ENCODE measurements at regions not wholly inside any gene's neighbourhood (a gene's known extent, or its start where the extent isn't known, plus 50 kb on each side); places are given as distances from the start of the nearest gene placed in this dataset.

GRCh38 chr3:178201714-178202113 is 334.5 kb upstream of the KCNMB2 start:
- 60% methylated on average over 1 of the region's 1 CpG for WGBS (ENCODE audit: insufficient coverage, low coverage, low lambda C conversion rate, missing lambda C conversion rate)
- TF ChIP-seq CTCF (IDR thresholded peaks at IDR 0.05) (no peak), POLR2A (IDR thresholded peaks at IDR 0.05) (no peak)

GRCh38 chr3:178202194-178202593 is 334.0 kb upstream of the KCNMB2 start:
- H3K9me3 ChIP-seq, result no peaks in the 10 kb centered on the region
- DNase-seq, result no peak
- WGBS (ENCODE audit: insufficient coverage, low coverage, low lambda C conversion rate, missing lambda C conversion rate), result 36% methylated on average over 3 of the region's 3 CpGs
- no peak for TF ChIP-seq CTCF (IDR thresholded peaks at IDR 0.05)
- TF ChIP-seq POLR2A (IDR thresholded peaks at IDR 0.05), result no peak
- H3K4me1 ChIP-seq, result no peaks in the 10 kb centered on the region
- peak; percentile 28 to 76 (median 70) for ATAC-seq
- intact Hi-C loops (cut with DNase I), result no loop called here
- H3K4me3 ChIP-seq, result no peak overlapping the region
- no peak overlapping the region for H3K27ac ChIP-seq
- no peaks in the 10 kb centered on the region for H3K27me3 ChIP-seq
- no peaks in the 10 kb centered on the region for H3K36me3 ChIP-seq

More at GRCh38 chr3:178201714-178202113, 334.5 kb upstream of the KCNMB2 start:
- H3K27me3 ChIP-seq, result no peaks in the 10 kb centered on the region
- DNase-seq (no peak), ATAC-seq (no peak)
- no peak overlapping the region for H3K27ac ChIP-seq
- H3K4me3 ChIP-seq, result no peak overlapping the region
- H3K9me3 ChIP-seq, result no peaks in the 10 kb centered on the region
- intact Hi-C loops (cut with DNase I), result no loop called here
- no peaks in the 10 kb centered on the region for H3K36me3 ChIP-seq
- no peaks in the 10 kb centered on the region for H3K4me1 ChIP-seq

DNA sequence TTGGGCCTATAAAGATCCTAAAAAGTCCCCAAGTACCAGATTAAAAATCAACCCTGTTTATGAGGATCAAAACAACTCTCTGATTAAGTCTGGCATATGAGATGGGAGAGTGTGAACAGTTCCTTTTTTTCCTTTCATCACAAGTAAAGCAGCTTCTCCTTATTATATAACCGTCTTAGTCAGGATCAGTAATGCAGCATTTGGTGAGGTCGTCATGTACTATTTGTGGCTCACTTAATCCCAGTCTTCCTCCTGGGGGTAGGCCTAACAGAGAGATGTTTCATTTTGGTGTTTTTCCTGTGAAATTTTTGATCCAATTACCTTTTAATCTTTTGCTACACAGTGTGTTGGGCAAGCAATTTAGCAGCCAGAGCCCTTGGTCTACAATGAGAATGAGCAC is 333.1 kb upstream of the KCNMB2 start:
- ATAC-seq, result no peak
- intact Hi-C loops (cut with DNase I), result no loop called here

GRCh38 chr3:178203650-178204049 is 332.6 kb upstream of the KCNMB2 start:
- intact Hi-C loops (cut with DNase I), result no loop called here
- WGBS (ENCODE audit: insufficient coverage, low coverage, low lambda C conversion rate, missing lambda C conversion rate), result 48% methylated on average over 2 of the region's 2 CpGs
- no peak overlapping the region for H3K27ac ChIP-seq

More for the DNA sequence above, 333.1 kb upstream of the KCNMB2 start:
- H3K36me3 ChIP-seq, result no peaks in the 10 kb centered on the region
- H3K9me3 ChIP-seq, result no peaks in the 10 kb centered on the region
- TF ChIP-seq POLR2A (IDR thresholded peaks at IDR 0.05), result no peak
- TF ChIP-seq CTCF (IDR thresholded peaks at IDR 0.05), result no peak
- H3K27me3 ChIP-seq, result no peaks in the 10 kb centered on the region
- DNase-seq, result no peak
- no peaks in the 10 kb centered on the region for H3K4me1 ChIP-seq
- no peak overlapping the region for H3K27ac ChIP-seq
- WGBS (ENCODE audit: insufficient coverage, low coverage, low lambda C conversion rate, missing lambda C conversion rate), result 48% methylated on average over 2 of the region's 2 CpGs
- no peak overlapping the region for H3K4me3 ChIP-seq

More at GRCh38 chr3:178203650-178204049, 332.6 kb upstream of the KCNMB2 start:
- TF ChIP-seq POLR2A (IDR thresholded peaks at IDR 0.05), result no peak
- TF ChIP-seq CTCF (IDR thresholded peaks at IDR 0.05), result no peak
- ATAC-seq (no peak), DNase-seq (no peak)
- no peaks in the 10 kb centered on the region for H3K36me3 ChIP-seq
- no peaks in the 10 kb centered on the region for H3K9me3 ChIP-seq
- no peak overlapping the region for H3K4me3 ChIP-seq
- H3K4me1 ChIP-seq, result no peaks in the 10 kb centered on the region
- H3K27me3 ChIP-seq, result no peaks in the 10 kb centered on the region
